Activated naive CD8-positive, alpha-beta T cell treated with anti-CD3 and anti-CD28 coated beads, Interleukin-2, amount 10 ng/mL, durations not matched to agents 7 days and 5 days (primary cell): ENCODE measurements at regions not wholly inside any gene's neighbourhood (a gene's known extent, or its start where the extent isn't known, plus 50 kb on each side); places are given as distances from the start of the nearest gene placed in this dataset.
"Not testable (repeated sequence)": the region's sequence is repeated elsewhere in the genome, so short reads cannot be mapped to it uniquely, and the experiment has no call there.

Experiments
- ATAC-seq: fragments of 150-1000 bp; cut with Tn5 transposase; one replicate; pipeline ENCODE4 v1.10.0; 2021; ENCODE audit warnings: low read depth, moderate library complexity
- POLR2A ChIA-PET: fragments of 350-600 bp; sonication (Branson Sonifier 250); formaldehyde crosslinking; loops from one replicate; lab custom pipeline; 2021; ENCODE audit warnings: antibody characterized with exemption; lab: Charles Lee
- DNase-seq: peaks from one replicate; pipeline ENCODE4 v3.0.0; 2021
- H3K27ac Mint-ChIP-seq: one replicate; pipeline ENCODE4 v1.8.0; 2022; ENCODE audit warnings: mild to moderate bottlenecking, mixed read lengths
- H3K27me3 Mint-ChIP-seq: one replicate; pipeline ENCODE4 v1.8.0; 2022; ENCODE audit warnings: mild to moderate bottlenecking, moderate library complexity, mixed read lengths
- H3K36me3 Mint-ChIP-seq: one replicate; pipeline ENCODE4 v1.8.0; 2021; ENCODE audit warnings: mild to moderate bottlenecking, mixed read lengths
- H3K4me1 Mint-ChIP-seq: one replicate; pipeline ENCODE4 v1.8.0; 2021; ENCODE audit warnings: mixed read lengths
- H3K4me3 Mint-ChIP-seq: one replicate; pipeline ENCODE4 v1.8.0; 2022; ENCODE audit warnings: mild to moderate bottlenecking, moderate library complexity, mixed read lengths
- H3K9me3 Mint-ChIP-seq: one replicate; pipeline ENCODE4 v1.8.0; 2021; ENCODE audit warnings: mixed read lengths

DNA sequence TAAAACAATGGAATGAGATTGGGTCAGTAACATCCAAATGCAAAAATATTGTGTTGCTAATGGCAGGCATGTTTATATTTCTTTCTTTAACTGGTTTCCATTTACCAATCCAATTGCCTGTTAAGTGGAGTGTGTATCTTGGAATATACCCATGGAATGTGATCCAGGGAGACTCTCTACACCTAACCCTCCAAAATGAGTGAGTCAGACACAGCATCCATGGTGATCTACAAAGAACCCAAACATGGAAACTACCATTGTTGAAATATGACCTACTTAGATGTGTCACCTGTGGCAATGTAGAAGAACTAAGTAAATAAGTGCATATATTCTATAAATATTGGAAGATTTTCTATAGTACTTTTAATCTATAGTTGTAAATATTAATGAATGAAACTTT lies 110.3 kb downstream of the AREG start:
- H3K4me1 Mint-ChIP-seq = no peaks in the 10 kb centered on the region
- no peak for DNase-seq
- peaks cover 3% of the 10 kb centered on the region for H3K27me3 Mint-ChIP-seq
- no peak overlapping the region for H3K4me3 Mint-ChIP-seq
- no peak for ATAC-seq
- no peaks in the 10 kb centered on the region for H3K36me3 Mint-ChIP-seq
- POLR2A ChIA-PET = no interaction called here
- H3K27ac Mint-ChIP-seq = no peak overlapping the region
- no peaks in the 10 kb centered on the region for H3K9me3 Mint-ChIP-seq

GRCh38 chr4:74555843-74556242 lies 110.9 kb downstream of the AREG start:
- no peak for DNase-seq

DNA sequence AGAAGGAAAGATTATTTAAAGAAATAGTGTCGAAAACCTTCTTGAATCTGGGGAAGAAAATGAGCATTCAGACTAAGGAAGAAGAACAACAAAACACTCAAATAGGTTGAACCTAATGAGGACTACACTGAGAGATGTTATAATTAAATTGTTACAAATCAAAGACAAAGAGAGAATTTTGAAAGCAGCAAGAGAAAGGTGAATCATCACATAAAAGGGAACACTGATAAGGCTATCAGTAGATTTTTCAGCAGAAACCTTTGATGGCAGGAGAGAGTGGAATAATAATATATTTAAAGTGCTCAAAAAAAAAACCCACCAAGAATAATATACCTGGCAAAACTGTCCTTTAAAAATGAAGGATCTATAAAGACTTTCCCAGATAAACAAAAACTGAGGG lies 114.9 kb downstream of the AREG start:
- no peak overlapping the region for H3K4me3 Mint-ChIP-seq
- POLR2A ChIA-PET = no interaction called here
- no peak for DNase-seq

More at GRCh38 chr4:74555843-74556242, 110.9 kb downstream of the AREG start:
- Mint-ChIP-seq H3K4me3 (no peak overlapping the region), H3K36me3 (no peaks in the 10 kb centered on the region), H3K27ac (no peak overlapping the region), H3K9me3 (no peaks in the 10 kb centered on the region), H3K4me1 (no peaks in the 10 kb centered on the region), H3K27me3 (peaks cover 3% of the 10 kb centered on the region)
- POLR2A ChIA-PET = no interaction called here
- no peak for ATAC-seq

GRCh38 chr4:74567981-74568380 lies 123.0 kb downstream of the AREG start:
- Mint-ChIP-seq H3K27me3 (peaks cover 3% of the 10 kb centered on the region), H3K4me3 (no peak overlapping the region), H3K4me1 (no peaks in the 10 kb centered on the region), H3K36me3 (no peaks in the 10 kb centered on the region), H3K27ac (no peak overlapping the region), H3K9me3 (peaks cover 10% of the 10 kb centered on the region)
- DNase-seq (no peak), ATAC-seq (no peak)
- POLR2A ChIA-PET = no interaction called here

More for the DNA sequence above, 114.9 kb downstream of the AREG start:
- Mint-ChIP-seq H3K27me3 (no peaks in the 10 kb centered on the region), H3K4me1 (no peaks in the 10 kb centered on the region), H3K9me3 (peaks cover 8% of the 10 kb centered on the region), H3K27ac (no peak overlapping the region), H3K36me3 (no peaks in the 10 kb centered on the region)
- ATAC-seq = no peak

DNA sequence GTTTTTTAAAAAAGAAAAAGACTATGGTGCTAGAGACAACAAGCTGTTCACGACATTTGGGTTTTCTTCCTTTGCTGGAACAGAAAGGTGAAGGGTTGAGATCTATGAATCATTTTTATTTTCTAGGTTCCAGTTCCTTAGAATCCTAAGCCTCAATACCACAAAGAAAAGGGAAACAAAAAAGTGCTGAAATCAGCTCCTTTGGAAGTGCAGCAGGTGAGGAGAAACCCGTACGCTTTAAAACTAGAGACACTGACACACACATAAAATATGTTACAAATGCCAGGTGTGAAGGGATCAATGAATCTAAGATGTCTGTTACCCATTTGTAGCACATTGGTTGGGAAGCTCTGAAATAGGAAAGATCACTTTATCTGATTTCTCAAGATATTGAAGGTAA lies 125.2 kb downstream of the AREG start:
- Mint-ChIP-seq H3K9me3 (peaks cover 2% of the 10 kb centered on the region), H3K27ac (no peak overlapping the region), H3K27me3 (peaks cover 5% of the 10 kb centered on the region), H3K4me1 (no peaks in the 10 kb centered on the region), H3K36me3 (no peaks in the 10 kb centered on the region), H3K4me3 (no peak overlapping the region)
- ATAC-seq (no peak), DNase-seq (no peak)
- POLR2A ChIA-PET = no interaction called here

- no peak overlapping the region for H3K4me3 Mint-ChIP-seq
- no peak for ATAC-seq
- H3K9me3 Mint-ChIP-seq = no peaks in the 10 kb centered on the region
- no peaks in the 10 kb centered on the region for H3K4me1 Mint-ChIP-seq
- no peaks in the 10 kb centered on the region for H3K36me3 Mint-ChIP-seq
- H3K27ac Mint-ChIP-seq = no peak overlapping the region
- H3K27me3 Mint-ChIP-seq = peaks cover 5% of the 10 kb centered on the region
- POLR2A ChIA-PET = no interaction called here
- no peak for DNase-seq
Observed at GRCh38 chr4:74578329-74578728, 133.4 kb downstream of the AREG start.

DNA sequence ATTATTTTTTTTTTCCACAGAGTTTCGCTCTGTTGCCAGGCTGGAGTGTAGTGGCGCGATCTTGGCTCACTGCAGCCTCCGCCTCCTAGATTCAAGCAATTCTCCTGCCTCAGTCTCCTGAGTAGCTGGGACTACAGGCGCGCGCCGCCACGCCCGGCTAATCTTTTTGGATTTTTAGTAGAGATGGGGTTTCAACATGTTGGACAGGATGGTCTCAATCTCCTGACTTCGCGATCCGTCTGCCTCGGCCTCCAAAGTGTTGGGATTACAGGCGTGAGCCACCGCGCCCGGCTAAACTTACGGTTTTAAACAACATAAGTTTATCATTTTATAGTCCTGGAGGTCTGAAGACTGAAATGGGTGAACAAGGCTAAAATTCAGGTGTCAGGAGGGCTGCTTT lies 133.9 kb downstream of the AREG start:
- H3K9me3 Mint-ChIP-seq, H3K4me1 Mint-ChIP-seq, ATAC-seq, H3K36me3 Mint-ChIP-seq, H3K27me3 Mint-ChIP-seq, H3K27ac Mint-ChIP-seq, DNase-seq, H3K4me3 Mint-ChIP-seq, POLR2A ChIA-PET: not testable (repeated sequence)

- POLR2A ChIA-PET = no interaction called here
- no peak for ATAC-seq
- no peak for DNase-seq
- Mint-ChIP-seq H3K4me3 (no peak overlapping the region), H3K36me3 (no peaks in the 10 kb centered on the region), H3K9me3 (no peaks in the 10 kb centered on the region), H3K27me3 (peaks cover 3% of the 10 kb centered on the region), H3K27ac (no peak overlapping the region), H3K4me1 (no peaks in the 10 kb centered on the region)
Observed at GRCh38 chr4:74583089-74583700, 138.3 kb downstream of the AREG start.

DNA sequence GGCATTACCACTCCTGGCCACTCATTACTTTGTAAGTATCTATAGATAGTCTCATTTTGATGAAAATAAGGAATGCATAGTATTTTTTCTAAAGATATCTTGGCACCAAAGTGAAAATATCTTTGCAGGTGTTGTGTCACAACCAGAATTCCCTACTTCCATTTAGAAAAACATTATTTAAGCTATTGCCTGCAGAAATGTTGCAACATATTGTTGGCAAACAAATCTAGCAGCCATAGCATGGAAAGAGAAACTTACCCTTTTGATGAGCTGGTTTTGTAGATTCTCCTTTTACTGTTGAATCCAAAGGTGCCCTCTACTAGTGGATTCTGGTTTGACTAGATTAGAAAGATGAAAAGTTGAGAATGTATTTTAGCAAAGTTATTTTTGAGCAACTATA lies 138.8 kb downstream of the AREG start:
- Mint-ChIP-seq H3K4me3 (no peak overlapping the region), H3K27ac (no peak overlapping the region), H3K27me3 (peaks cover 3% of the 10 kb centered on the region), H3K36me3 (no peaks in the 10 kb centered on the region), H3K4me1 (no peaks in the 10 kb centered on the region), H3K9me3 (no peaks in the 10 kb centered on the region)
- POLR2A ChIA-PET = no interaction called here
- no peak for DNase-seq
- ATAC-seq = no peak

DNA sequence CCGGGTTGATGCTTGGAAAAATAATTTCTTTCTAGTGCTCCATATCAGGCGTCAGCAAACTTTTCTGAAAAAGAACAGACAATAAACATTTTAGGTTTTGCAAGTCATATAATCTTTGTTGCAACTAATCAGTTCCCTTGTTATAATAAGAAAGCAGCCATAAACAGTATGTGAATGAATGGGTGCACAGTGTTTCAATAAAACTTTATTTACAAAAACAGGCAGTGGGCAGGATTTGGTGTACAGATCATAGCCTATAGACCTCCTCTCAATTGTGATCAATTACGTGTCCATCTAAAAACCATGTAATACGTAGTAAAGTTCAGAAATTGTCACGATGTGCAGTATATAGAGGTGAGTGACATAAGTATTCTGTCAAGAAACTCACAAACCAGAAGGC lies 143.4 kb downstream of the AREG start:
- POLR2A ChIA-PET = no interaction called here
- H3K4me1 Mint-ChIP-seq = no peaks in the 10 kb centered on the region
- ATAC-seq (no peak), DNase-seq (no peak)
- no peaks in the 10 kb centered on the region for H3K9me3 Mint-ChIP-seq
- no peaks in the 10 kb centered on the region for H3K36me3 Mint-ChIP-seq
- no peak overlapping the region for H3K4me3 Mint-ChIP-seq
- H3K27me3 Mint-ChIP-seq = peaks cover 1% of the 10 kb centered on the region
- no peak overlapping the region for H3K27ac Mint-ChIP-seq

GRCh38 chr4:74590476-74590875 lies 145.5 kb downstream of the AREG start:
- Mint-ChIP-seq H3K27ac (no peak overlapping the region), H3K4me1 (no peaks in the 10 kb centered on the region), H3K36me3 (no peaks in the 10 kb centered on the region), H3K9me3 (no peaks in the 10 kb centered on the region), H3K27me3 (peaks cover 1% of the 10 kb centered on the region), H3K4me3 (no peak overlapping the region)
- DNase-seq (no peak), ATAC-seq (no peak)
- POLR2A ChIA-PET = no interaction called here

GRCh38 chr4:74598611-74599325 lies 153.8 kb downstream of the AREG start:
- POLR2A ChIA-PET = no interaction called here
- Mint-ChIP-seq H3K27ac (no peak overlapping the region), H3K36me3 (no peaks in the 10 kb centered on the region), H3K4me3 (no peak overlapping the region), H3K4me1 (no peaks in the 10 kb centered on the region), H3K27me3 (no peaks in the 10 kb centered on the region), H3K9me3 (peaks cover 2% of the 10 kb centered on the region)
- DNase-seq (no peak), ATAC-seq (no peak)

- Mint-ChIP-seq H3K27ac (no peak overlapping the region), H3K4me3 (no peak overlapping the region), H3K36me3 (no peaks in the 10 kb centered on the region), H3K4me1 (no peaks in the 10 kb centered on the region), H3K27me3 (no peaks in the 10 kb centered on the region), H3K9me3 (peaks cover 2% of the 10 kb centered on the region)
- DNase-seq (no peak), ATAC-seq (no peak)
- POLR2A ChIA-PET = no interaction called here
Observed at GRCh38 chr4:74603186-74603585, 158.2 kb downstream of the AREG start.

- Mint-ChIP-seq H3K27me3 (no peaks in the 10 kb centered on the region), H3K27ac (no peak overlapping the region), H3K4me1 (no peaks in the 10 kb centered on the region), H3K4me3 (no peak overlapping the region), H3K36me3 (no peaks in the 10 kb centered on the region), H3K9me3 (peaks cover 2% of the 10 kb centered on the region)
- POLR2A ChIA-PET = no interaction called here
- ATAC-seq (no peak), DNase-seq (no peak)
Observed at GRCh38 chr4:74608151-74608949, 163.4 kb downstream of the AREG start.
